Endothelial cell (in vitro differentiated cells): ENCODE measurements at regions not wholly inside any gene's neighbourhood (a gene's known extent, or its start where the extent isn't known, plus 50 kb on each side); places are given as distances from the start of the nearest gene placed in this dataset.

Experiments used
- DNase-seq: peaks from one replicate; pipeline ENCODE4 v3.0.0; 2021; ENCODE audit warnings: low spot score
- H3K27ac Mint-ChIP-seq: one replicate; pipeline ENCODE4 v1.8.0; 2021; ENCODE audit warnings: mixed read lengths, inconsistent platforms; ENCODE audit not compliant: unreplicated experiment
- H3K27me3 Mint-ChIP-seq: one replicate; pipeline ENCODE4 v1.8.0; 2021; ENCODE audit warnings: mild to moderate bottlenecking, moderate library complexity, mixed read lengths, inconsistent platforms; ENCODE audit not compliant: unreplicated experiment
- H3K36me3 Mint-ChIP-seq: one replicate; pipeline ENCODE4 v1.8.0; 2021; ENCODE audit warnings: mild to moderate bottlenecking, low read depth, mixed read lengths, inconsistent platforms; ENCODE audit not compliant: unreplicated experiment
- H3K4me1 Mint-ChIP-seq: one replicate; pipeline ENCODE4 v1.8.0; 2021; ENCODE audit warnings: mild to moderate bottlenecking, mixed read lengths, inconsistent platforms; ENCODE audit not compliant: unreplicated experiment
- H3K4me3 Mint-ChIP-seq: one replicate; pipeline ENCODE4 v1.8.0; 2021; ENCODE audit warnings: mild to moderate bottlenecking, mixed read lengths, inconsistent platforms; ENCODE audit not compliant: unreplicated experiment
- H3K9me3 Mint-ChIP-seq: one replicate; pipeline ENCODE4 v1.8.0; 2021; ENCODE audit warnings: mixed read lengths, inconsistent platforms; ENCODE audit not compliant: unreplicated experiment
- CTCF ChIP-seq: fragments of 200-600 bp; sonication (generic); IDR thresholded peaks from one replicate; pipeline ENCODE4 v1.5.0; 2021; ENCODE audit warnings: antibody characterized with exemption; ENCODE audit not compliant: unreplicated experiment

GRCh38 chr2:219962801-219963200, 335.4 kb downstream of the SLC4A3 start:
- Mint-ChIP-seq H3K9me3 (peaks cover 4% of the 10 kb centered on the region), H3K27ac (no peak overlapping the region), H3K27me3 (peaks cover 1% of the 10 kb centered on the region), H3K4me3 (no peak overlapping the region), H3K36me3 (no peaks in the 10 kb centered on the region), H3K4me1 (peaks cover 5% of the 10 kb centered on the region)
- TF ChIP-seq CTCF, result no peak
- no peak for DNase-seq

GRCh38 chr2:219965287-219966194, 338.1 kb downstream of the SLC4A3 start:
- no peaks in the 10 kb centered on the region for H3K36me3 Mint-ChIP-seq
- no peak for TF ChIP-seq CTCF
- H3K4me1 Mint-ChIP-seq, result peaks cover 5% of the 10 kb centered on the region
- H3K4me3 Mint-ChIP-seq, result no peak overlapping the region
- H3K9me3 Mint-ChIP-seq, result peaks cover 4% of the 10 kb centered on the region
- H3K27me3 Mint-ChIP-seq, result peaks cover 1% of the 10 kb centered on the region
- DNase-seq, result no peak
- no peak overlapping the region for H3K27ac Mint-ChIP-seq

- Mint-ChIP-seq H3K4me1 (peaks cover 5% of the 10 kb centered on the region), H3K9me3 (peaks cover 4% of the 10 kb centered on the region), H3K36me3 (no peaks in the 10 kb centered on the region), H3K4me3 (no peak overlapping the region), H3K27ac (no peak overlapping the region), H3K27me3 (peaks cover 1% of the 10 kb centered on the region)
- no peak for TF ChIP-seq CTCF
- DNase-seq, result no peak
These were observed 340.1 kb downstream of the SLC4A3 start for GRCh38 chr2:219967247-219968245.

GRCh38 chr2:219968685-219969345, 341.4 kb downstream of the SLC4A3 start:
- no peak for TF ChIP-seq CTCF
- H3K4me3 Mint-ChIP-seq, result no peak overlapping the region
- peaks cover 1% of the 10 kb centered on the region for H3K27me3 Mint-ChIP-seq
- H3K9me3 Mint-ChIP-seq, result peaks cover 4% of the 10 kb centered on the region
- no peak for DNase-seq
- H3K27ac Mint-ChIP-seq, result no peak overlapping the region
- peaks cover 5% of the 10 kb centered on the region for H3K4me1 Mint-ChIP-seq
- no peaks in the 10 kb centered on the region for H3K36me3 Mint-ChIP-seq
